ENCODE measurements at regions not wholly inside any gene's neighbourhood (a gene's known extent, or its start where the extent isn't known, plus 50 kb on each side); places are given as distances from the start of the nearest gene placed in this dataset.

GRCh38 chr13:40334031-40334430 is 332.4 kb downstream of the FOXO1 start:
- DNase-seq (ENCODE audit: low spot score) = no peak
- TF ChIP-seq CTCF (IDR thresholded peaks at IDR 0.05; ENCODE audit: extremely low read depth, missing control alignments) = no peak

DNA sequence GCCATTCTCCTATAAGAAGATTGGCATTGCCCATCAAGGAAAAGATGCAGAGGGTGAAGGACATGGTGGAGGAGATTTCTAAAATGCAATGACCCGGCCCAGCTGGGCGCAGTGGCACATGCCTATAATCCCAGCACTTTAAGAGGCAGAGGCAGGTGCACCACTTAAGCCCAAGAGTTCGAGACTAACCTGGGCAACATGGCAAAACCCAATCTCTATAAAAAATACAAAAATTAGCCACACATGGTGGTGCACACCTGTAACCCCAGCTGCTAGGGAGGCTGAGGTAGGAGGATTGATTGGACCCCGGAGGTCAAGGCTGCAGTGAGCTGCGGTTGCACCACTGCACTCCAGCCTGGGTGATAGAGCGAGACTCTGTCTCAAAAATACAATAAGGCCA is 331.8 kb downstream of the FOXO1 start:
- no peak for DNase-seq (ENCODE audit: low spot score)
- no peak for TF ChIP-seq CTCF (IDR thresholded peaks at IDR 0.05; ENCODE audit: extremely low read depth, missing control alignments)

DNA sequence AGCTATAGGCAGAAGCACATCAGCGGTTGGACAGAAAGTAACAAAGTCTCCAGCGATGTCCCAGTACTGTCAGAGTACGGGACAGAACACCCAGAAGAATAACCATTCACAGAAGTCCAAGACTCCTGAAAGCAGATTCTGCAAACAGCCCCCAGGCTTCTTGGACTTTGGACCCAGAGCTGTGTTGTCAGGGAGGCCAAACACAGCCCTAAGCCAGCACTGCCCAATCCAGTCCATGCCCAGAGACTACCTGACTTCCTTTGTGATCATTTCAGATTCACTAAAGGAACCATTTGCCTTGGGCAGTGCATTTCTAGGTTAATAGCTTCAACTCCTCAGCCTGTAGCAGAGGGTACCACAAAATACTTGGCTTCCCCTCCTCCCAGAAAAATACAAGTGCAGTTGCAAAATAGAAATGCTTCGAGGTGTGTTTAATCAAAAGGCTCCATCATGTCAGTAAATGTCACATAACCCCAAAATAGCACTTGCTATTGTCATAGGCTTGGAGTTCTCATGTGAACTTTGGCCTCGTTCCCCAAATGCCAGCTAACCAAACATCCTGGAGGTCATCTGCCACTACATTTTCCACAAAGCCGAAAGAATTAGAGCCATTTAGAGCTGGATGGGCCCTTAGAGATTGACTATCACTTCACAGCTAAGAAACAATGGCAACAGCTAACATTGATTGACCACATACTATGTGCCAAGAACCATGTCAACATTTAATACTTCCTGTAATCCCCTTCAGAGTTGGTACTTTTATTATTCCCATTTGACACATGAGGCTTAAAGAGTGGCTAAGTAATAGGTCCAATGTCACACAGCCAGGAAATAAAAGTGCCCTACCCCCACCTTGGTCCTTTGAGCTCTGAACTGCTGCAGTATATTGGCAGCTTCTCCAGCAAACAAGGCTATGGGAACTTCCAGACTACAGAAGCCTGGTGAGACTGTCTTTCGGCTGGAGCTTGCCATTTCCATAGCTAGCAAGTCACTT is 329.9 kb downstream of the FOXO1 start:
- no peak for TF ChIP-seq CTCF (IDR thresholded peaks at IDR 0.05; ENCODE audit: extremely low read depth, missing control alignments)
- DNase-seq (ENCODE audit: low spot score) = no peak

- no peak for TF ChIP-seq CTCF (IDR thresholded peaks at IDR 0.05; ENCODE audit: extremely low read depth, missing control alignments)
- no peak for DNase-seq (ENCODE audit: low spot score)
These were observed 328.8 kb downstream of the FOXO1 start for GRCh38 chr13:40337651-40338050.

GRCh38 chr13:40338217-40338616 is 328.2 kb downstream of the FOXO1 start:
- no peak for DNase-seq (ENCODE audit: low spot score)
- TF ChIP-seq CTCF (IDR thresholded peaks at IDR 0.05; ENCODE audit: extremely low read depth, missing control alignments) = no peak

DNA sequence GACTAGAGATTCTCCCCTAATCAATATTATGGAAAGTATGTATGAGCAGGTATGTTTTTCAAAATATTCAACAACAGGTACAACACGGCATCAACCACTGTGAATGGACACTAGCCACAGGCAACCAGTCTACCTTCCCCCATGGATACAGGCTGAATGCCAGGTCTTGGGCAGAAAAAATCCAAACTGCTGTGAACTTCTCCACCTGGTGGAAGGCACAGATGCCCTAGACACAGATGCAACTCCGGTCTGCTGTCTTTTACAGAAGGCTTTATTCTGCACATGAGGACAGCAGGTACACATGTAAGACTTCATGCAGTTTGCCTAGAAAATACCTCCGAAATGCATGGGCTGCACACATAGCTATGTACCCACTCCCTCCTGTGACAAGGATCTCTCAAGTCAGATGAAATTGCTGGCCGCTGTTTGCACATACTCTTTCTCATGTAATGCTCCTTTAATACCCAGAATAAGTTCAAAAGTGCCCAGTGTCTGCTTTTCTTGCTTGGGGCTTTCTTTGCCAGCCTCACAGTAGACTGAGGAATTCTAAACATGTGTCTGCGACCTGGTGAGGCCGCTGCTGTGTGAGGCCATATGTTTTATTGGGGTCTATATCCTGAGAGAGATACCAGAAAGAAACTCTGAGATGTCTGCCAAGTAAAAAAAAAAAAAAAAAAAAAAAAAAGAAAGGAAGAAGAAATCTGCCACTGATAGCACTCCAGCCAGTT is 325.9 kb downstream of the FOXO1 start:
- DNase-seq (ENCODE audit: low spot score) = no peak
- TF ChIP-seq CTCF (IDR thresholded peaks at IDR 0.05; ENCODE audit: extremely low read depth, missing control alignments) = no peak

GRCh38 chr13:40341096-40341471 is 325.4 kb downstream of the FOXO1 start:
- no peak for DNase-seq (ENCODE audit: low spot score)
- TF ChIP-seq CTCF (IDR thresholded peaks at IDR 0.05; ENCODE audit: extremely low read depth, missing control alignments) = no peak

Data from GM20000 (cell line).